Breast epithelium (tissue), 3 donors: ENCODE measurements at regions not wholly inside any gene's neighbourhood (a gene's known extent, or its start where the extent isn't known, plus 50 kb on each side); places are given as distances from the start of the nearest gene placed in this dataset.

Source experiments
- CTCF ChIP-seq, 3 donors: fragments of 450-650 bp; IDR thresholded peaks; one replicate each; pipeline ENCODE4 v1.5.1; 2016 to 2017; ENCODE audit warnings: antibody characterized with exemption in 3 of 3, mild to moderate bottlenecking in 3 of 3, moderate library complexity in 3 of 3
- POLR2A ChIP-seq: fragments of 450-650 bp; IDR thresholded peaks from one replicate; pipeline ENCODE4 v1.6.1; 2016; ENCODE audit warnings: antibody characterized with exemption, mild to moderate bottlenecking, moderate library complexity
- POLR2AphosphoS5 ChIP-seq, 3 donors: sonication (generic); formaldehyde crosslinking; IDR thresholded peaks; one replicate each; pipeline ENCODE4 v1.6.1; 2017; ENCODE audit warnings: antibody characterized with exemption in 3 of 3

GRCh38 chr5:21154526-21154925 lies 1166.5 kb upstream of the CDH18 start:
- no peak for TF ChIP-seq CTCF (IDR thresholded peaks at IDR 0.05)
- no peak for TF ChIP-seq POLR2AphosphoS5 (IDR thresholded peaks at IDR 0.05)
- TF ChIP-seq POLR2A: no peak
